HL-60/S4 (cell line): ENCODE measurements at regions not wholly inside any gene's neighbourhood (a gene's known extent, or its start where the extent isn't known, plus 50 kb on each side); places are given as distances from the start of the nearest gene placed in this dataset.
"Not testable (repeated sequence)": the region's sequence is repeated elsewhere in the genome, so short reads cannot be mapped to it uniquely, and the experiment has no call there.

Experiments used
- in situ Hi-C: fragments of 300-500 bp; cut with MboI; formaldehyde crosslinking; loops from 2 replicates; pipeline ENCODE4 v1.14.3; 2022; ENCODE audit warnings: low sequenced_read_pairs

- in situ Hi-C loops = no loop called here
Measured at GRCh38 chr19:28103921-28104320, 1109.0 kb downstream of the UQCRFS1 start.

GRCh38 chr19:28084659-28085157 lies 1128.2 kb downstream of the UQCRFS1 start:
- in situ Hi-C loops = not testable (repeated sequence)

- in situ Hi-C loops = no loop called here
Measured at GRCh38 chr19:28076628-28077027, 1136.3 kb downstream of the UQCRFS1 start.

- in situ Hi-C loops = no loop called here
Measured at GRCh38 chr19:28075229-28075628, 1137.7 kb downstream of the UQCRFS1 start.

- in situ Hi-C loops = no loop called here
Measured at GRCh38 chr19:28074773-28075172, 1138.2 kb downstream of the UQCRFS1 start.

GRCh38 chr19:28067882-28068281 lies 1145.1 kb downstream of the UQCRFS1 start:
- in situ Hi-C loops = no loop called here

- in situ Hi-C loops = no loop called here
Measured at GRCh38 chr19:28066988-28067387, 1146.0 kb downstream of the UQCRFS1 start.

- in situ Hi-C loops = no loop called here
Measured at GRCh38 chr19:28066161-28066560, 1146.8 kb downstream of the UQCRFS1 start.

- in situ Hi-C loops = no loop called here
Measured at GRCh38 chr19:28065026-28065425, 1147.9 kb downstream of the UQCRFS1 start.

GRCh38 chr19:28063702-28064101 lies 1149.2 kb downstream of the UQCRFS1 start:
- in situ Hi-C loops = no loop called here

GRCh38 chr19:28061111-28061510 lies 1151.8 kb downstream of the UQCRFS1 start:
- in situ Hi-C loops = no loop called here

GRCh38 chr19:28057026-28057425 lies 1155.9 kb downstream of the UQCRFS1 start:
- in situ Hi-C loops = not testable (repeated sequence)

- in situ Hi-C loops = no loop called here
Measured at GRCh38 chr19:28051047-28051446, 1161.9 kb downstream of the UQCRFS1 start.

- in situ Hi-C loops = no loop called here
Measured at GRCh38 chr19:28049875-28050274, 1163.1 kb downstream of the UQCRFS1 start.

- in situ Hi-C loops = no loop called here
Measured at GRCh38 chr19:28046932-28047331, 1166.0 kb downstream of the UQCRFS1 start.

- in situ Hi-C loops = no loop called here
Measured at GRCh38 chr19:28045621-28046020, 1167.3 kb downstream of the UQCRFS1 start.

GRCh38 chr19:28044477-28044876 lies 1168.5 kb downstream of the UQCRFS1 start:
- in situ Hi-C loops = no loop called here

GRCh38 chr19:28042516-28042915 lies 1170.4 kb downstream of the UQCRFS1 start:
- in situ Hi-C loops = no loop called here

GRCh38 chr19:28039677-28040381 lies 1173.1 kb downstream of the UQCRFS1 start:
- in situ Hi-C loops = no loop called here

- in situ Hi-C loops = no loop called here
Measured at GRCh38 chr19:28037186-28037585, 1175.8 kb downstream of the UQCRFS1 start.

- in situ Hi-C loops = no loop called here
Measured at GRCh38 chr19:28036486-28036885, 1176.5 kb downstream of the UQCRFS1 start.

- in situ Hi-C loops = no loop called here
Measured at GRCh38 chr19:28034936-28035335, 1178.0 kb downstream of the UQCRFS1 start.
